Breast epithelium (tissue), 3 donors: ENCODE measurements at regions not wholly inside any gene's neighbourhood (a gene's known extent, or its start where the extent isn't known, plus 50 kb on each side); places are given as distances from the start of the nearest gene placed in this dataset.

Experiments
- CTCF ChIP-seq, 3 donors: fragments of 450-650 bp; IDR thresholded peaks; one replicate each; pipeline ENCODE4 v1.5.1; 2016 to 2017; ENCODE audit warnings: antibody characterized with exemption in 3 of 3, mild to moderate bottlenecking in 3 of 3, moderate library complexity in 3 of 3
- POLR2A ChIP-seq: fragments of 450-650 bp; IDR thresholded peaks from one replicate; pipeline ENCODE4 v1.6.1; 2016; ENCODE audit warnings: antibody characterized with exemption, mild to moderate bottlenecking, moderate library complexity
- POLR2AphosphoS5 ChIP-seq, 3 donors: sonication (generic); formaldehyde crosslinking; IDR thresholded peaks; one replicate each; pipeline ENCODE4 v1.6.1; 2017; ENCODE audit warnings: antibody characterized with exemption in 3 of 3

DNA sequence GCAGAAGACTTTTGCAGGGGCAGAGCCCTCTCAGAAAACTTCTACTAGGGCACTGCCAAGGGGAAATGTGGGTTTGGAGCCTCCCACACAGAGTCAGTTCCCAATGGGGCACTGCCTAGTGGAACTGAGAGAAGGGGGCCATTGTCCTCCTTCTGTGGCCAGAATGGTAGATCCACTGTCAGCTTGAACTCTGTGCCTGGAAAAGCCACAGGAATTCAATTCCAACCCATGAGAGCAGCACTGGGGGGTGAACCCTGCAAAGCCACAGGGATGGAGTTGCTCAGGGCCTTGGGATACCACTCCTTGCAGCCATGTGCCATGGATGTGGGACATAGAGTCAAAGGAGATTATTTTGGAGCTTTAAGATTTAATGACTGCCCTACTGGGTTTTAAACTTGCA, 262.2 kb upstream of the SEMA3C start:
- TF ChIP-seq CTCF (IDR thresholded peaks at IDR 0.05) (no peak), POLR2A (no peak), POLR2AphosphoS5 (IDR thresholded peaks at IDR 0.05) (no peak)
